ENCODE measurements at regions not wholly inside any gene's neighbourhood (a gene's known extent, or its start where the extent isn't known, plus 50 kb on each side); places are given as distances from the start of the nearest gene placed in this dataset.

GRCh38 chr13:108360139-108360538, 90.6 kb downstream of the TNFSF13B start:
- no peak for DNase-seq (ENCODE audit: low spot score)

GRCh38 chr13:108361769-108362168, 92.3 kb downstream of the TNFSF13B start:
- DNase-seq (ENCODE audit: low spot score): no peak

GRCh38 chr13:108363666-108364065, 94.1 kb downstream of the TNFSF13B start:
- DNase-seq (ENCODE audit: low spot score): no peak

GRCh38 chr13:108365255-108365654, 95.7 kb downstream of the TNFSF13B start:
- DNase-seq (ENCODE audit: low spot score): no peak

GRCh38 chr13:108368250-108368905, 98.9 kb downstream of the TNFSF13B start:
- no peak for DNase-seq (ENCODE audit: low spot score)

GRCh38 chr13:108369412-108369811, 99.9 kb downstream of the TNFSF13B start:
- DNase-seq (ENCODE audit: low spot score): no peak

- no peak for DNase-seq (ENCODE audit: low spot score)
These were observed 105.5 kb downstream of the TNFSF13B start for GRCh38 chr13:108375034-108375433.

- no peak for DNase-seq (ENCODE audit: low spot score)
These were observed 106.3 kb downstream of the TNFSF13B start for GRCh38 chr13:108375772-108376171.

GRCh38 chr13:108376308-108376707, 106.8 kb downstream of the TNFSF13B start:
- DNase-seq (ENCODE audit: low spot score): no peak

GRCh38 chr13:108377646-108378206, 108.2 kb downstream of the TNFSF13B start:
- DNase-seq (ENCODE audit: low spot score): no peak

- DNase-seq (ENCODE audit: low spot score): no peak
These were observed 114.1 kb downstream of the TNFSF13B start for GRCh38 chr13:108383667-108384066.

GRCh38 chr13:108387156-108387555, 117.6 kb downstream of the TNFSF13B start:
- no peak for DNase-seq (ENCODE audit: low spot score)

- no peak for DNase-seq (ENCODE audit: low spot score)
These were observed 133.3 kb downstream of the TNFSF13B start for GRCh38 chr13:108402850-108403249.

GRCh38 chr13:108407495-108407894, 138.0 kb downstream of the TNFSF13B start:
- DNase-seq (ENCODE audit: low spot score): no peak

GRCh38 chr13:108408672-108409071, 139.2 kb downstream of the TNFSF13B start:
- DNase-seq (ENCODE audit: low spot score): no peak

- no peak for DNase-seq (ENCODE audit: low spot score)
These were observed 140.2 kb downstream of the TNFSF13B start for GRCh38 chr13:108409730-108410129.

GRCh38 chr13:108419768-108420167, 150.2 kb downstream of the TNFSF13B start:
- no peak for DNase-seq (ENCODE audit: low spot score)

GRCh38 chr13:108425056-108425455, 155.5 kb downstream of the TNFSF13B start:
- DNase-seq (ENCODE audit: low spot score): no peak

GRCh38 chr13:108426893-108427292, 157.4 kb downstream of the TNFSF13B start:
- DNase-seq (ENCODE audit: low spot score): no peak

GRCh38 chr13:108427355-108427754, 157.8 kb downstream of the TNFSF13B start:
- no peak for DNase-seq (ENCODE audit: low spot score)

- no peak for DNase-seq (ENCODE audit: low spot score)
These were observed 159.2 kb downstream of the TNFSF13B start for GRCh38 chr13:108428691-108429090.

- no peak for DNase-seq (ENCODE audit: low spot score)
These were observed 164.6 kb downstream of the TNFSF13B start for GRCh38 chr13:108433976-108434755.
